DOHH2 (cell line): ENCODE measurements at regions not wholly inside any gene's neighbourhood (a gene's known extent, or its start where the extent isn't known, plus 50 kb on each side); places are given as distances from the start of the nearest gene placed in this dataset.

Experiments used
- H3F3A ChIP-seq: fragments of 200-600 bp; sonication (generic), shearing (Covaris generic); 2 replicates; pipeline ENCODE4 v1.6.0; 2016; ENCODE audit warnings: antibody characterized with exemption, mild to moderate bottlenecking; ENCODE audit not compliant: control insufficient read depth, insufficient read depth
- H3K27ac ChIP-seq: fragments of 200-600 bp; sonication (generic); 2 replicates; pipeline ENCODE4 v1.5.1; 2014; ENCODE audit warnings: low read depth, mild to moderate bottlenecking, low read length, moderate library complexity
- H3K27me3 ChIP-seq: fragments of 200-600 bp; sonication (generic); 2 replicates; pipeline ENCODE4 v1.6.1; 2014; ENCODE audit warnings: mild to moderate bottlenecking, low read length, mixed read lengths; ENCODE audit not compliant: control insufficient read depth
- H3K36me3 ChIP-seq: fragments of 200-600 bp; sonication (generic); 2 replicates; pipeline ENCODE4 v1.6.1; 2014; ENCODE audit warnings: mild to moderate bottlenecking, low read length, moderate library complexity, mixed read lengths; ENCODE audit not compliant: control insufficient read depth
- H3K4me1 ChIP-seq: fragments of 200-600 bp; sonication (generic); 2 replicates; pipeline ENCODE4 v1.6.1; 2014; ENCODE audit warnings: mild to moderate bottlenecking, low read length, mixed read lengths; ENCODE audit not compliant: control insufficient read depth
- H3K4me2 ChIP-seq: fragments of 200-600 bp; sonication (generic); 2 replicates; pipeline ENCODE4 v1.6.0; 2014; ENCODE audit warnings: mild to moderate bottlenecking, low read length, moderate library complexity
- H3K4me3 ChIP-seq: fragments of 200-600 bp; sonication (generic); 2 replicates; pipeline ENCODE4 v1.5.1; 2014; ENCODE audit warnings: mild to moderate bottlenecking, low read length, mixed read lengths
- H3K79me2 ChIP-seq: fragments of 200-600 bp; sonication (generic); 2 replicates; pipeline ENCODE4 v1.6.1; 2014; ENCODE audit warnings: mild to moderate bottlenecking, low read length, mixed read lengths; ENCODE audit not compliant: control insufficient read depth
- H3K9me2 ChIP-seq: fragments of 200-600 bp; sonication (generic); replicated peaks from 2 replicates; pipeline ENCODE4 v1.6.1; 2014; ENCODE audit warnings: mild to moderate bottlenecking, low read length, mixed read lengths; ENCODE audit not compliant: control insufficient read depth
- H3K9me3 ChIP-seq: fragments of 200-600 bp; sonication (generic); 2 replicates; pipeline ENCODE4 v1.6.1; 2014; ENCODE audit warnings: antibody characterized with exemption, low read length, mixed read lengths; ENCODE audit not compliant: control insufficient read depth, insufficient read depth
- H4K20me1 ChIP-seq: fragments of 200-600 bp; sonication (generic); 2 replicates; pipeline ENCODE4 v1.6.0; 2014; ENCODE audit warnings: low read depth, mild to moderate bottlenecking, antibody characterized with exemption, low read length, moderate library complexity; ENCODE audit not compliant: control insufficient read depth, insufficient read depth
- CTCF ChIP-seq: fragments of 200-600 bp; sonication (generic); IDR thresholded peaks from one replicate; pipeline ENCODE4 v1.5.1; 2014; ENCODE audit warnings: antibody characterized with exemption, mild to moderate bottlenecking, low read depth, low read length; ENCODE audit not compliant: poor library complexity, severe bottlenecking
- EZH2phosphoT487 ChIP-seq: fragments of 200-600 bp; sonication (generic); IDR thresholded peaks from 2 replicates; pipeline ENCODE4 v1.6.1; 2017; ENCODE audit warnings: borderline replicate concordance, mild to moderate bottlenecking, antibody characterized with exemption, low read length, moderate library complexity, mixed read lengths

- H3K4me2 ChIP-seq = no peak overlapping the region
- no peaks in the 10 kb centered on the region for H3K9me2 ChIP-seq
- TF ChIP-seq CTCF (no peak), EZH2phosphoT487 (no peak)
Observed at GRCh38 chr4:134663742-134664141, 462.2 kb upstream of the PABPC4L start.

GRCh38 chr4:134650461-134650860, 448.9 kb upstream of the PABPC4L start:
- Histone ChIP-seq H3K9me2 (no peaks in the 10 kb centered on the region), H4K20me1 (no peaks in the 10 kb centered on the region), H3K79me2 (no peaks in the 10 kb centered on the region), H3K4me2 (no peak overlapping the region), H3K4me3 (no peak overlapping the region), H3K27me3 (no peaks in the 10 kb centered on the region), H3K36me3 (no peaks in the 10 kb centered on the region), H3F3A (no peaks in the 10 kb centered on the region), H3K4me1 (no peaks in the 10 kb centered on the region), H3K9me3 (no peaks in the 10 kb centered on the region), H3K27ac (no peak overlapping the region)
- TF ChIP-seq EZH2phosphoT487 = no peak
- TF ChIP-seq CTCF = no peak

More at GRCh38 chr4:134663742-134664141, 462.2 kb upstream of the PABPC4L start:
- Histone ChIP-seq H3K27ac (no peak overlapping the region), H3K36me3 (no peaks in the 10 kb centered on the region), H4K20me1 (no peaks in the 10 kb centered on the region), H3K79me2 (no peaks in the 10 kb centered on the region), H3K9me3 (no peaks in the 10 kb centered on the region), H3K27me3 (no peaks in the 10 kb centered on the region), H3K4me1 (no peaks in the 10 kb centered on the region), H3K4me3 (no peak overlapping the region), H3F3A (no peaks in the 10 kb centered on the region)

- Histone ChIP-seq H3F3A (no peaks in the 10 kb centered on the region), H3K9me3 (no peaks in the 10 kb centered on the region), H3K4me2 (no peak overlapping the region), H3K4me3 (no peak overlapping the region), H3K79me2 (no peaks in the 10 kb centered on the region), H3K27me3 (no peaks in the 10 kb centered on the region), H3K9me2 (no peaks in the 10 kb centered on the region), H3K36me3 (no peaks in the 10 kb centered on the region), H3K4me1 (no peaks in the 10 kb centered on the region), H3K27ac (no peak overlapping the region), H4K20me1 (no peaks in the 10 kb centered on the region)
- TF ChIP-seq EZH2phosphoT487 = no peak
Observed at GRCh38 chr4:134645778-134646177, 444.2 kb upstream of the PABPC4L start.

- no peaks in the 10 kb centered on the region for H3K9me2 ChIP-seq
- no peaks in the 10 kb centered on the region for H3K4me1 ChIP-seq
- H3K36me3 ChIP-seq = no peaks in the 10 kb centered on the region
- H3K27ac ChIP-seq = no peak overlapping the region
- no peaks in the 10 kb centered on the region for H4K20me1 ChIP-seq
- H3K9me3 ChIP-seq = no peaks in the 10 kb centered on the region
- no peak overlapping the region for H3K4me2 ChIP-seq
- TF ChIP-seq CTCF = no peak
- TF ChIP-seq EZH2phosphoT487 = no peak
- H3K79me2 ChIP-seq = no peaks in the 10 kb centered on the region
- no peaks in the 10 kb centered on the region for H3F3A ChIP-seq
- H3K27me3 ChIP-seq = no peaks in the 10 kb centered on the region
- no peak overlapping the region for H3K4me3 ChIP-seq
Observed at GRCh38 chr4:134636338-134637051, 434.9 kb upstream of the PABPC4L start.
